Mesothelial cell of epicardium (in vitro differentiated cells): ENCODE measurements at regions not wholly inside any gene's neighbourhood (a gene's known extent, or its start where the extent isn't known, plus 50 kb on each side); places are given as distances from the start of the nearest gene placed in this dataset.

Experiments used
- DNase-seq, 2 experiments: peaks; one replicate each; pipeline ENCODE4 v3.0.0; 2021; ENCODE audit warnings: low spot score in 2 of 2; ENCODE audit not compliant: unreplicated experiment in 2 of 2
- H3K27ac Mint-ChIP-seq: 2 replicates; pipeline ENCODE4 v1.8.0; 2021; ENCODE audit warnings: mixed read lengths
- H3K27me3 Mint-ChIP-seq: 2 replicates; pipeline ENCODE4 v1.8.0; 2021; ENCODE audit warnings: low read depth, mixed read lengths
- H3K36me3 Mint-ChIP-seq: 2 replicates; pipeline ENCODE4 v1.8.0; 2021; ENCODE audit warnings: mixed read lengths
- H3K4me1 Mint-ChIP-seq: 2 replicates; pipeline ENCODE4 v1.8.0; 2021; ENCODE audit warnings: mixed read lengths
- H3K4me3 Mint-ChIP-seq: 2 replicates; pipeline ENCODE4 v1.8.0; 2021; ENCODE audit warnings: mild to moderate bottlenecking, moderate library complexity, mixed read lengths
- H3K9me3 Mint-ChIP-seq: 2 replicates; pipeline ENCODE4 v1.8.0; 2021; ENCODE audit warnings: mixed read lengths
- CTCF ChIP-seq: fragments of 200-600 bp; sonication (generic); IDR thresholded peaks from one replicate; pipeline ENCODE4 v1.5.0; 2021; ENCODE audit warnings: antibody characterized with exemption; ENCODE audit not compliant: unreplicated experiment

- H3K27ac Mint-ChIP-seq, result peak overlapping the region; percentile 30
- no peak for TF ChIP-seq CTCF
Observed at GRCh38 chr4:138912704-138913340, 102.8 kb upstream of the NOCT start.

DNA sequence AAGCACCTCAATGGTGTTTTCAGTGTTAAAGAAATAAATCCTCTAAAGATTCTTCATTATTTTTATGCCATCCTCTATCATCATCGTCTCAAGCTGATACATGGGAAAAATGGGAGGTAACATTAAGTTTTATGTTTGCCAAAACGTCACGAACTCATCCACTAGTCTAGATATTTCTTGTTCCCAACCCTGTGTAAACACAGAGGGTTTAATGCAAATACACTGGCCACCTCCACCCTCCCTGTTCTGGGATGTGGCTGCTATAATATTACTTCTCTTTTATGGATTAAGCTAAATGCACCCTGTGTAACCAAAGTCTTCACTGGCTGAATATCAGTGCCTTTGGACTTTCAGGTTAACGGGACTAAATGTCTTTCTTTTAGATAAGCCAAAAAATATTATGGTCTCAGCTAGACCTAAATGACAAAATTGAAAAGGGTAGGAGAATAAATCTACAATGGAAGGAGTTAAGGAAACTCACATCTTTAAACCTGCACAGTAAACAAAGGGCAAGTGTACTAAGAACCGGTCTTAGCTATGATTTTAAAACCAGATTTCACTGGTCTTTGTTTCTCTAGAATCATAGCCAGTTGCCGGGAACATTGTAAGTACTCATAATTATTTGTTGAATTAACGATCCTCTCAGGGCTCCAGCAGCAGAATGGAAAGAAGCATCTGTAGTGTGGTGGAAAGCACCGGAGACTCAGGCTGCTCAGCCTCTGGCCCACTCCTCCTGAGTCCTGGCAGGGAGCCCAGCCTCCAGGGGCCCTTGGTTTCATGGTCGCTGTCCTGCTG, 103.5 kb upstream of the NOCT start:
- no peak for TF ChIP-seq CTCF
- Mint-ChIP-seq H3K4me1 (peaks cover 38% of the 10 kb centered on the region), H3K27ac (peak overlapping the region; percentile 30), H3K9me3 (no peaks in the 10 kb centered on the region), H3K4me3 (no peak overlapping the region), H3K36me3 (no peaks in the 10 kb centered on the region), H3K27me3 (no peaks in the 10 kb centered on the region)
- peak in 1 of 2 experiments; percentile 41 for DNase-seq

More at GRCh38 chr4:138912704-138913340, 102.8 kb upstream of the NOCT start:
- Mint-ChIP-seq H3K36me3 (no peaks in the 10 kb centered on the region), H3K9me3 (no peaks in the 10 kb centered on the region), H3K4me1 (peaks cover 38% of the 10 kb centered on the region), H3K27me3 (no peaks in the 10 kb centered on the region), H3K4me3 (no peak overlapping the region)
- no peak for DNase-seq

GRCh38 chr4:138910914-138911336, 104.7 kb upstream of the NOCT start:
- Mint-ChIP-seq H3K9me3 (no peaks in the 10 kb centered on the region), H3K36me3 (no peaks in the 10 kb centered on the region), H3K27me3 (no peaks in the 10 kb centered on the region), H3K27ac (peak overlapping the region; percentile 59), H3K4me1 (peaks cover 34% of the 10 kb centered on the region), H3K4me3 (no peak overlapping the region)
- peak in 1 of 2 experiments; percentile 39 for DNase-seq
- TF ChIP-seq CTCF, result no peak

DNA sequence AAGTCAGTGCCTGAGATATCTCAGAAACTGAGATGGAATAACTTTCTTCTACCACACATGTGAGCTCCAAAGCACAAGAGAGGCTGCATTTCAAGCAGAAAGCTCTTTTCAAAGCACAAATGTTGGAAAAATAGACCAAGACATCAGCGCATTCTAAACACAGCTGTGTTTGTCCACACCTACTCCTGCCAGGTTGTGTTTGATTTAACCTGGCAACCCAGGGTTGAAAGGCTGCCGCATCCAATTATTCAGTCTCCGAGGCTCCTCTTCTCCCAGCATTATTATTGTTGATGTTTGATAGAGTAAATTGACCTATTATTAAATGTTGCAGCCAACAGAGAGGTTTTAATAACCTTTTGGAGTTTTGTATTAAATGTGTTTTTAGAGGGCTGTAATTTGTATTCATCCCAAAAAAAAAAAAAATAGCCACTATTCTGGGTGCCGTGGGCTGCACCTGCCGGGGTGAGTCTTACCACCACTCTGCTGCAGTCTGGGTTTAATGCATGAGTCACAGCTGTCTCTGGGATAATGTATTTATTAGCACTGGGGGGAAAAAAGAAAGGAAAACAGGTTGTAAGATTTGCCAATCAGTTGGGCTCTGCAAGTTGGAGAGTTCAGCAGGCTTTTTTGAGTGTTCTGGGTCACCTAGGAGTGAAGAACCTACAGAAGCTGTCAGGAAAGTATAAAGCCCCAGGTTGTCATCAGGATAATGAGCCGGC, 105.2 kb upstream of the NOCT start:
- Mint-ChIP-seq H3K9me3 (no peaks in the 10 kb centered on the region), H3K27me3 (no peaks in the 10 kb centered on the region), H3K4me3 (no peak overlapping the region), H3K27ac (peak overlapping the region; percentile 59), H3K4me1 (peaks cover 30% of the 10 kb centered on the region), H3K36me3 (no peaks in the 10 kb centered on the region)
- TF ChIP-seq CTCF, result no peak
- no peak for DNase-seq

- no peak for TF ChIP-seq CTCF
- H3K27ac Mint-ChIP-seq, result no peak overlapping the region
- H3K9me3 Mint-ChIP-seq, result no peaks in the 10 kb centered on the region
- no peaks in the 10 kb centered on the region for H3K27me3 Mint-ChIP-seq
- no peak for DNase-seq
- H3K4me1 Mint-ChIP-seq, result peaks cover 30% of the 10 kb centered on the region
- H3K36me3 Mint-ChIP-seq, result no peaks in the 10 kb centered on the region
- no peak overlapping the region for H3K4me3 Mint-ChIP-seq
Observed at GRCh38 chr4:138909587-138909986, 106.0 kb upstream of the NOCT start.
